Activated CD4-positive, alpha-beta T cell treated with anti-CD3 and anti-CD28 coated beads, Interleukin-2, amount 50 U/mL, for 4 hours (primary cell): ENCODE measurements at regions not wholly inside any gene's neighbourhood (a gene's known extent, or its start where the extent isn't known, plus 50 kb on each side); places are given as distances from the start of the nearest gene placed in this dataset.

ENCODE experiments used
- DNase-seq, 2 experiments: peaks; one replicate each; pipeline ENCODE4 v3.0.0-alpha.2; 2020

- DNase-seq: no peak
Measured at GRCh38 chr7:17523813-17524739, 225.6 kb downstream of the AHR start.

- no peak for DNase-seq
Measured at GRCh38 chr7:17524746-17525145, 226.3 kb downstream of the AHR start.

DNA sequence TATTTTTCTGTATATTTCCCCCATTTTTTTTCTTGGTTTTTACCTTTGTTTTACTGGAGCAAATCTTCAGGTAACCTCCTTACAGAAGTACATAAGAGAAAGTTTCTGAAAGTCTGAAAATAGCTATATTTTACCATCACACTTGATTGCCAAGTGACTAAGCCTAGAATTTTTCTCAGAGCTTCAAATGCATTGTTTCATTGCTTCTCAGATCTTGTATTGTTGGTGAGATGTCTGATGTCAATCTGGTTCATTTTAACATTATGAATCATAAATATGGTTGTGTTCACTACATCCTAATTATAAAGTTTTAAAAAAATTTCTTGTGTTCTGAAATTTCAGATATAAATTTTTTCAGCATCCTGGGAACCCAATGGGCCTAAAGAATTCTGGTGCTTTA lies 228.2 kb downstream of the AHR start:
- DNase-seq: no peak

DNA sequence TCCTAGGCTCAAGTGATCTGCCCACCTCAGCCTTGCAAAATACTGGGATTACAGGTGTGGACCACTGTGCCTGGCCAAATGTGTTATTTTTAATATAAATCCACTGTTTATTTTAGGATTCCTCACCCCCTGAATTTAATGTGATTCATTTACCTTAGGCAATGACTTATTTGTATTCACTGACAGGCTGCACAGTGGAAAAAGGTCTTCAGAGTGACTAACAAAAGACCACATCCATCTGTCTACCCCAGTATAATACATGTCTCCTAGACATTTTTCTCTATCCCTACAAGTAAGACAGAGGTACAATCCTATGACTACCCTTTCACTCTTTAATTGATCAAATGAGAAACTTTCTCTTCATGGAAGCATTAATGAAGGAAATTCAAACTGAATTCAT lies 230.2 kb downstream of the AHR start:
- DNase-seq: no peak

GRCh38 chr7:17530244-17530643 lies 231.8 kb downstream of the AHR start:
- no peak for DNase-seq

- DNase-seq: no peak
Measured at GRCh38 chr7:17530741-17531421, 232.4 kb downstream of the AHR start.

GRCh38 chr7:17532861-17533404 lies 234.5 kb downstream of the AHR start:
- DNase-seq: no peak

DNA sequence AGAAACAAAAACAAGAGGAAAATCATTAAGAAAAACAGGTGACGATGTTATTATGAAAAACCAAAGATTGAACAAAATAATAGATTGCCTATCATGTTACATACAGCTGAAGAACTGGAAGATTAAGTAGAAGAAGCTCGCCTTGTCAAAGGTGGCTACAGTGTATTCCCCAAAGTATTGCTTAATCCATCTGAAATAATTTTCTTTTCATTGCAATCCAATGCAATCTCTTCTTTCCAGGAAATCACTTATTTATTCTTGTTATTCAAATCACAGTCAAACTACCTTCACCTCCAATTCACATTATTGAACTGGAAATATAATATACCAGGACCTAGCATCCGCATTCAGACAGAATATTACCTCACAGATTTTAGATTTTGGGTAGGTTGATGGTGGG lies 235.9 kb downstream of the AHR start:
- DNase-seq: no peak

DNA sequence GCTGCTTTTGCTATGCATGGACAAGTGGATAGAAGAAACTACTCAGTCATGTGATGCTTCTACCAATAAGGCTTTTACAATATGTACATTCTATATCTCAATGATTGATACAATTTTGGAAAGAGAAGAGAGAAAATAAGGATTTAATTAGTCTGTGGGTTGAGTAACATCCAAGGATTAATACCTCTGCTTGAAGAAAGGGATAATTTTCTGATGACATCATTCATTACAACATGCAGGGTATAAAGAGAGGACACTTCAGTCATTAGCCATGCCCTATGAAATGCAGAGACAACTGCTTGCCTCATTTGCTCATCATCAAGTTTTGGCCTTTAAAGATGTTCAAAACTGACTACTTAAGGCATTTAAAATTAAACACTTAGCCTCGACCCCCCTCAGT lies 237.3 kb downstream of the AHR start:
- DNase-seq: no peak

- DNase-seq: no peak
Measured at GRCh38 chr7:17544401-17544800, 245.9 kb downstream of the AHR start.

DNA sequence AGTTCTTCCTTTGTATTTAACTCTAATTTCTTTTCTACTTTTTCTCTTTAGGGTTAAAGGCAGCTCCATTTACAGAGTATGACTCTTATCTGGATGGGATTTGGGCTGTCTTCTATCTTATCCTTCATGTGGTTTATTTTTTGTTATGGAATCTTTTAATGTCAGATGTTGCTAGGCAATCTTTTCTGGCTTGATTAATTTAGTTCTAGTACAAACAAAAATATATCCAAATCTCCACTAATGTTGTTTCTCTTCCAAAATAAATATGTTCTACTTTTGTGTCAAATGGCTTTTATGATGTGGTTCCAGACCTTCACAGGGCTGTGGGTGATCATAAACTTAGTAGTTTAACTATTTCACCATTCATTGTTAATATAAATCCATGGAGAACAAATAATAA lies 246.9 kb downstream of the AHR start:
- no peak for DNase-seq

GRCh38 chr7:17546189-17546588 lies 247.7 kb downstream of the AHR start:
- DNase-seq: no peak

DNA sequence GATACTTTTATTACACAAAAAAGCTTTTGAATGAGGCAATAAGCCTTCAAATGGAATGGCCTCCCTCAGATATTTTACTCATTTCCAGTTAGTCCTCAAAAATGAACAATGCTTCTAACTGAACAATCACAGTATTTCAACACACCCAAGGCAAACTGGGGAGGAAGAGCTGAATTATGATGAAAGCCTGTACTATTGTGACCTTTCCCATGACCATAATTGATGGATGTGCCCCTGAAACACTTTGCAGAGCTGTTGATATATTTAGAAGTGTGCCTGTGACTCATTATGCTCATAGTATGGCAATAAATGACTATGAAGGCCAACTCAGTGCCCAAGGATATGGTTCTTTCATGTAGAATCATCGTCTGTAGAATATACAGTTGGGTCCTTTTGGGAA lies 248.1 kb downstream of the AHR start:
- DNase-seq: no peak

- no peak for DNase-seq
Measured at GRCh38 chr7:17548014-17548653, 249.7 kb downstream of the AHR start.

GRCh38 chr7:17549406-17549805 lies 251.0 kb downstream of the AHR start:
- DNase-seq: no peak

GRCh38 chr7:17552373-17552772 lies 253.9 kb downstream of the AHR start:
- DNase-seq: no peak

GRCh38 chr7:17552952-17553351 lies 254.5 kb downstream of the AHR start:
- no peak for DNase-seq

- DNase-seq: no peak
Measured at GRCh38 chr7:17554341-17555015, 256.0 kb downstream of the AHR start.

- DNase-seq: no peak
Measured at GRCh38 chr7:17556247-17556956, 257.9 kb downstream of the AHR start.

GRCh38 chr7:17557251-17557671 lies 258.8 kb downstream of the AHR start:
- DNase-seq: no peak

- no peak for DNase-seq
Measured at GRCh38 chr7:17558135-17558534, 259.7 kb downstream of the AHR start.
